ENCODE measurements at regions not wholly inside any gene's neighbourhood (a gene's known extent, or its start where the extent isn't known, plus 50 kb on each side); places are given as distances from the start of the nearest gene placed in this dataset.

GRCh38 chr16:49016461-49016860 lies 265.2 kb downstream of the CBLN1 start:
- Histone ChIP-seq H3K36me3 (ENCODE audit: insufficient read depth in 1 of 2, low read depth in 1 of 2) (no peaks in the 10 kb centered on the region), H3K4me1 (no peaks in the 10 kb centered on the region), H3K9me3 (no peaks in the 10 kb centered on the region), H3K4me3 (no peak overlapping the region), H3K27me3 (ENCODE audit: insufficient read depth in 3 of 3, low read length in 2 of 3) (peaks cover 0 to 18% (median 16%) of the 10 kb centered on the region in 3 donors), H3K27ac (no peak overlapping the region)
- ATAC-seq: no peak
- intact Hi-C loops (cut with DNase I): no loop called here
- DNase-seq: no peak
- TF ChIP-seq CTCF (IDR thresholded peaks at IDR 0.05): no peak
- 32 to 43% (median 33%) methylated on average over 8 of the region's 8 CpGs for whole genome bisulfite sequencing, 3 donors

GRCh38 chr16:49015225-49015592 lies 266.4 kb downstream of the CBLN1 start:
- Histone ChIP-seq H3K4me1 (no peaks in the 10 kb centered on the region), H3K27me3 (ENCODE audit: insufficient read depth in 3 of 3, low read length in 2 of 3) (peaks cover 0 to 18% (median 14%) of the 10 kb centered on the region in 3 donors), H3K4me3 (no peak overlapping the region), H3K9me3 (no peaks in the 10 kb centered on the region), H3K27ac (no peak overlapping the region), H3K36me3 (ENCODE audit: insufficient read depth in 1 of 2, low read depth in 1 of 2) (no peaks in the 10 kb centered on the region)
- ATAC-seq: no peak
- intact Hi-C loops (cut with DNase I): no loop called here
- 20 to 31% (median 23%) methylated on average over 6 of the region's 6 CpGs for WGBS, 3 donors
- DNase-seq: no peak
- no peak for TF ChIP-seq CTCF (IDR thresholded peaks at IDR 0.05)

GRCh38 chr16:49014277-49015224 lies 267.1 kb downstream of the CBLN1 start:
- no peaks in the 10 kb centered on the region for H3K4me1 ChIP-seq
- ATAC-seq (no peak), DNase-seq (no peak)
- H3K9me3 ChIP-seq: no peaks in the 10 kb centered on the region
- H3K27ac ChIP-seq: no peak overlapping the region
- H3K36me3 ChIP-seq (ENCODE audit: insufficient read depth in 1 of 2, low read depth in 1 of 2): no peaks in the 10 kb centered on the region
- no peak for TF ChIP-seq CTCF (IDR thresholded peaks at IDR 0.05)
- H3K27me3 ChIP-seq (ENCODE audit: insufficient read depth in 3 of 3, low read length in 2 of 3): peaks cover 0 to 12% (median 10%) of the 10 kb centered on the region in 3 donors
- 25 to 38% (median 38%) methylated on average over 15 of the region's 15 CpGs for WGBS, 3 donors
- no peak overlapping the region for H3K4me3 ChIP-seq
- intact Hi-C loops (cut with DNase I): no loop called here

- 32 to 41% (median 35%) methylated on average over 5 of the region's 5 CpGs for WGBS, 3 donors
- intact Hi-C loops (cut with DNase I): no loop called here
- no peaks in the 10 kb centered on the region for H3K36me3 ChIP-seq (ENCODE audit: insufficient read depth in 1 of 2, low read depth in 1 of 2)
- no peak for TF ChIP-seq CTCF (IDR thresholded peaks at IDR 0.05)
- H3K4me1 ChIP-seq: no peaks in the 10 kb centered on the region
- DNase-seq (no peak), ATAC-seq (no peak)
- H3K9me3 ChIP-seq: no peaks in the 10 kb centered on the region
- H3K4me3 ChIP-seq: no peak overlapping the region
- peaks cover 0 to 11% (median 8%) of the 10 kb centered on the region in 3 donors for H3K27me3 ChIP-seq (ENCODE audit: insufficient read depth in 3 of 3, low read length in 2 of 3)
- no peak overlapping the region for H3K27ac ChIP-seq
Measured at GRCh38 chr16:49013727-49014080, 267.9 kb downstream of the CBLN1 start.

All from psoas muscle (tissue), 7 donors.